ENCODE measurements at regions not wholly inside any gene's neighbourhood (a gene's known extent, or its start where the extent isn't known, plus 50 kb on each side); places are given as distances from the start of the nearest gene placed in this dataset.

DNA sequence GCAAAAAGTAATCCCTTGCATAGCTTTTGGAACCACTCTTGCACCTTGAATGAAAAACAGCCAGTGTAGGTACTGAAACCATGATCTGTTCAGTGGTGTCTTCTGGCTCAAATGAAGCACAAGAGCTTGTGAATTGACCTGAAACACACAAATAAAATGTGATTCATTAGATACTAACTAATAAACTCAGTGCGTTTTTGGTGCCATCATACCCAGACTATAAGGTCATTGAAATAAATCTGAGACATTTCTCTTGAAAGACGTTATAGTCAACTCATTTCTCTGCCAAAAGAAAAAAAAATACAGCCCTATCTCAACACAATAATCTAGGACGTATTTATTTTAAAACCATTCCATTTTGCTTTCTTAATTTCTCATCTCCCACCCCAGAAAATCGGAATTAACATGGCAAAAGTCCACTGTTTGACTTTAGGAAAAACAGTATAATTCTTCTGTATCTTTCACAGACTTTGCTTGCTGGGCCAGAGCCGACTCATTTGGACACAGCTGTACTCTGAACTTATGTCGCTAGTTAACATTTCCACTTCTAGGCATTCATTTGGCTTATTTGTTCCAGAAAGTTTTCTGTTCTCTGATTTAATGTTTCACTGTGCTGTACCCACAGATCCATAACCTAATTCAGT is 284.9 kb upstream of the TBL1XR1 start:
- FAIRE-seq = no peak
- no peak overlapping the region for H3K4me2 ChIP-seq (ENCODE audit: insufficient read depth in 1 of 2, low read depth in 2 of 2, low read length in 2 of 2)
- H4K8ac ChIP-seq (ENCODE audit: extremely low read depth, insufficient read depth, low read length) = no peak overlapping the region
- H3K27ac ChIP-seq (ENCODE audit: low read depth, low read length) = no peak overlapping the region
- H3K23me2 ChIP-seq (ENCODE audit: low read depth, low read length) = no peaks in the 10 kb centered on the region
- TF ChIP-seq GTF2F1 (IDR thresholded peaks at IDR 0.05; ENCODE audit: borderline replicate concordance, low read depth, low read length) = no peak
- TF ChIP-seq SP4 (IDR thresholded peaks at IDR 0.05; ENCODE audit: low read length) = no peak
- no peak overlapping the region for H2AFZ ChIP-seq (ENCODE audit: low read length)
- no peak overlapping the region for H2BK12ac ChIP-seq (ENCODE audit: low read depth, low read length)
- H3K9ac ChIP-seq (replicated peaks in 1 of 4; ENCODE audit: extremely low read depth in 1 of 4, low read depth in 3 of 4, low read length in 3 of 4) = no peak overlapping the region
- no peaks in the 10 kb centered on the region for H3K36me3 ChIP-seq (ENCODE audit: control insufficient read depth in 2 of 4, insufficient read depth in 4 of 4, low read length in 3 of 4)
- no peak overlapping the region for H2BK15ac ChIP-seq (ENCODE audit: low read length)
- no peak overlapping the region for H3K14ac ChIP-seq (ENCODE audit: insufficient read length)
- H3K56ac ChIP-seq (replicated peaks; ENCODE audit: insufficient read length, low read depth, low read length) = no peak overlapping the region
- no peak for DNase-seq (ENCODE audit: low read depth in 1 of 2, low spot score in 2 of 2)
- WGBS, 2 experiments (ENCODE audit: extremely low coverage in 1 of 2, insufficient coverage in 1 of 2, insufficient read length in 1 of 2, insufficient replicate concordance in 2 of 2, low coverage in 1 of 2, low lambda C conversion rate in 2 of 2, missing lambda C conversion rate in 1 of 2) = 93% methylated on average over 6 of the region's 6 CpGs; no CpG with 5 or more reads in 1 of the 2 experiments
- H3K27me3 ChIP-seq (replicated peaks in 1 of 4; ENCODE audit: control insufficient read depth in 3 of 4, extremely low read depth in 1 of 4, insufficient read depth in 3 of 4, low read length in 3 of 4) = no peaks in the 10 kb centered on the region
- no peak overlapping the region for H3K4ac ChIP-seq (replicated peaks; ENCODE audit: insufficient read length, low read depth, low read length)
- ChIA-PET POLR2A (ENCODE audit: partially characterized antibody) (no interaction called here), CTCF (ENCODE audit: partially characterized antibody) (interaction anchor here (0.6 to 2.0 kb wide), 15 partner anchors 10 to 903 kb away, joined by 3 to 14 read pairs (median 3); no protein-coding TSS in a partner anchor)
- H2AK5ac ChIP-seq (ENCODE audit: low read depth, low read length) = no peak overlapping the region
- no peaks in the 10 kb centered on the region for H3K79me2 ChIP-seq (ENCODE audit: control insufficient read depth in 1 of 2, insufficient read depth in 2 of 2, low read length in 2 of 2)
- H2BK120ac ChIP-seq (replicated peaks; ENCODE audit: low read depth, low read length) = no peak overlapping the region
- no peak overlapping the region for H4K5ac ChIP-seq (ENCODE audit: insufficient read length, low read depth, low read length)
- H3K4me1 ChIP-seq (replicated peaks in 1 of 4; ENCODE audit: control insufficient read depth in 3 of 4, insufficient read depth in 4 of 4, low read length in 3 of 4) = no peaks in the 10 kb centered on the region
- H3K18ac ChIP-seq (ENCODE audit: extremely low read depth, low read length) = no peak overlapping the region
- no peak overlapping the region for H4K91ac ChIP-seq (replicated peaks; ENCODE audit: insufficient read length, low read length)
- no peak overlapping the region for H3K23ac ChIP-seq (ENCODE audit: insufficient read length)
- H2BK5ac ChIP-seq (ENCODE audit: low read depth, low read length) = no peak overlapping the region
- no peaks in the 10 kb centered on the region for H4K20me1 ChIP-seq (replicated peaks in 1 of 2; ENCODE audit: control insufficient read depth in 1 of 2, insufficient read depth in 2 of 2, low read length in 2 of 2)
- H3K4me3 ChIP-seq (ENCODE audit: extremely low read depth in 1 of 4, insufficient read depth in 2 of 4, low read depth in 3 of 4, low read length in 4 of 4) = no peak overlapping the region
- H3K79me1 ChIP-seq (ENCODE audit: low read depth, low read length) = no peaks in the 10 kb centered on the region
- H2BK20ac ChIP-seq (ENCODE audit: low read length) = no peak overlapping the region
- H3K9me3 ChIP-seq (ENCODE audit: insufficient read depth in 2 of 2, low read depth in 1 of 2, low read length in 1 of 2) = no peaks in the 10 kb centered on the region; a peak in 1 of 4 replicates
